Glutamatergic neuron (in vitro differentiated cells): ENCODE measurements at regions not wholly inside any gene's neighbourhood (a gene's known extent, or its start where the extent isn't known, plus 50 kb on each side); places are given as distances from the start of the nearest gene placed in this dataset.

Experiments
- DNase-seq: peaks from one replicate; pipeline ENCODE4 v3.0.0; 2022
- H3K27ac Mint-ChIP-seq: one replicate; pipeline ENCODE4 v1.8.0; 2020; ENCODE audit warnings: mild to moderate bottlenecking, mixed read lengths, inconsistent platforms; ENCODE audit not compliant: unreplicated experiment
- H3K27me3 Mint-ChIP-seq: one replicate; pipeline ENCODE4 v1.8.0; 2020; ENCODE audit warnings: mild to moderate bottlenecking, moderate library complexity, mixed read lengths, inconsistent platforms; ENCODE audit not compliant: unreplicated experiment
- H3K36me3 Mint-ChIP-seq: one replicate; pipeline ENCODE4 v1.8.0; 2020; ENCODE audit warnings: mild to moderate bottlenecking, mixed read lengths, inconsistent platforms; ENCODE audit not compliant: unreplicated experiment
- H3K4me1 Mint-ChIP-seq: one replicate; pipeline ENCODE4 v1.8.0; 2020; ENCODE audit warnings: mild to moderate bottlenecking, low read depth, mixed read lengths, inconsistent platforms; ENCODE audit not compliant: unreplicated experiment
- H3K4me3 Mint-ChIP-seq: one replicate; pipeline ENCODE4 v1.8.0; 2020; ENCODE audit warnings: mild to moderate bottlenecking, mixed read lengths, inconsistent platforms; ENCODE audit not compliant: unreplicated experiment
- H3K9me3 Mint-ChIP-seq: one replicate; pipeline ENCODE4 v1.8.0; 2020; ENCODE audit warnings: mild to moderate bottlenecking, moderate library complexity, mixed read lengths, inconsistent platforms; ENCODE audit not compliant: unreplicated experiment
- CTCF ChIP-seq: fragments of 200-600 bp; sonication (generic); IDR thresholded peaks from one replicate; pipeline ENCODE4 v1.5.0; 2021; ENCODE audit not compliant: partially characterized antibody, unreplicated experiment

GRCh38 chr4:31715302-31715701 lies 995.1 kb downstream of the PCDH7 start:
- Mint-ChIP-seq H3K4me1 (no peaks in the 10 kb centered on the region), H3K27ac (no peak overlapping the region), H3K27me3 (no peaks in the 10 kb centered on the region), H3K4me3 (no peak overlapping the region), H3K36me3 (no peaks in the 10 kb centered on the region), H3K9me3 (no peaks in the 10 kb centered on the region)
- no peak for TF ChIP-seq CTCF
- DNase-seq = no peak

- Mint-ChIP-seq H3K36me3 (no peaks in the 10 kb centered on the region), H3K4me1 (no peaks in the 10 kb centered on the region), H3K27ac (no peak overlapping the region), H3K9me3 (peaks cover 1% of the 10 kb centered on the region), H3K27me3 (no peaks in the 10 kb centered on the region), H3K4me3 (no peak overlapping the region)
- no peak for DNase-seq
- TF ChIP-seq CTCF = no peak
Measured at GRCh38 chr4:31727030-31727429, 1006.9 kb downstream of the PCDH7 start.

GRCh38 chr4:31735004-31735403 lies 1014.8 kb downstream of the PCDH7 start:
- no peak for TF ChIP-seq CTCF
- peaks cover 2% of the 10 kb centered on the region for H3K9me3 Mint-ChIP-seq
- no peaks in the 10 kb centered on the region for H3K36me3 Mint-ChIP-seq
- peaks cover 2% of the 10 kb centered on the region for H3K27me3 Mint-ChIP-seq
- no peak overlapping the region for H3K4me3 Mint-ChIP-seq
- no peak overlapping the region for H3K27ac Mint-ChIP-seq
- DNase-seq = no peak
- H3K4me1 Mint-ChIP-seq = no peaks in the 10 kb centered on the region

GRCh38 chr4:31737419-31737818 lies 1017.2 kb downstream of the PCDH7 start:
- DNase-seq = no peak
- H3K27me3 Mint-ChIP-seq = peaks cover 2% of the 10 kb centered on the region
- H3K4me1 Mint-ChIP-seq = no peaks in the 10 kb centered on the region
- H3K36me3 Mint-ChIP-seq = no peaks in the 10 kb centered on the region
- peaks cover 2% of the 10 kb centered on the region for H3K9me3 Mint-ChIP-seq
- H3K27ac Mint-ChIP-seq = no peak overlapping the region
- TF ChIP-seq CTCF = no peak
- H3K4me3 Mint-ChIP-seq = no peak overlapping the region

- DNase-seq = no peak
- no peak for TF ChIP-seq CTCF
- Mint-ChIP-seq H3K36me3 (no peaks in the 10 kb centered on the region), H3K9me3 (no peaks in the 10 kb centered on the region), H3K4me1 (no peaks in the 10 kb centered on the region), H3K27me3 (no peaks in the 10 kb centered on the region), H3K27ac (no peak overlapping the region), H3K4me3 (no peak overlapping the region)
Measured at GRCh38 chr4:31741326-31741725, 1021.2 kb downstream of the PCDH7 start.
